Activated CD8-positive, alpha-beta memory T cell treated with anti-CD3 and anti-CD28 coated beads for 24 hours (primary cell): ENCODE measurements at regions not wholly inside any gene's neighbourhood (a gene's known extent, or its start where the extent isn't known, plus 50 kb on each side); places are given as distances from the start of the nearest gene placed in this dataset.
"Not testable (repeated sequence)": the region's sequence is repeated elsewhere in the genome, so short reads cannot be mapped to it uniquely, and the experiment has no call there.

Source experiments
- DNase-seq: peaks from one replicate; pipeline ENCODE4 v3.0.0-alpha.2; 2020

- no peak for DNase-seq
These were observed 178.6 kb downstream of the RPS24 start for GRCh38 chr10:78212060-78212785.

GRCh38 chr10:78212786-78213175 lies 179.1 kb downstream of the RPS24 start:
- DNase-seq, result no peak

GRCh38 chr10:78214955-78215354 lies 181.3 kb downstream of the RPS24 start:
- DNase-seq, result no peak

- DNase-seq, result no peak
These were observed 182.0 kb downstream of the RPS24 start for GRCh38 chr10:78215645-78216044.

- DNase-seq, result no peak
These were observed 183.7 kb downstream of the RPS24 start for GRCh38 chr10:78217336-78217735.

- DNase-seq, result no peak
These were observed 185.3 kb downstream of the RPS24 start for GRCh38 chr10:78218798-78219490.

- not testable (repeated sequence) for DNase-seq
These were observed 185.9 kb downstream of the RPS24 start for GRCh38 chr10:78219568-78219967.

GRCh38 chr10:78220781-78221180 lies 187.1 kb downstream of the RPS24 start:
- no peak for DNase-seq

GRCh38 chr10:78222096-78222790 lies 188.6 kb downstream of the RPS24 start:
- DNase-seq, result no peak

GRCh38 chr10:78223088-78223487 lies 189.4 kb downstream of the RPS24 start:
- DNase-seq, result no peak

GRCh38 chr10:78224602-78225001 lies 190.9 kb downstream of the RPS24 start:
- no peak for DNase-seq

GRCh38 chr10:78225594-78225993 lies 191.9 kb downstream of the RPS24 start:
- no peak for DNase-seq

- no peak for DNase-seq
These were observed 195.8 kb downstream of the RPS24 start for GRCh38 chr10:78229489-78229888.

- DNase-seq, result no peak
These were observed 196.4 kb downstream of the RPS24 start for GRCh38 chr10:78229950-78230675.

GRCh38 chr10:78231327-78231726 lies 197.7 kb downstream of the RPS24 start:
- no peak for DNase-seq

GRCh38 chr10:78231939-78232338 lies 198.3 kb downstream of the RPS24 start:
- no peak for DNase-seq

- no peak for DNase-seq
These were observed 202.9 kb downstream of the RPS24 start for GRCh38 chr10:78236416-78237015.

- not testable (repeated sequence) for DNase-seq
These were observed 204.3 kb downstream of the RPS24 start for GRCh38 chr10:78237951-78238350.

- no peak for DNase-seq
These were observed 213.6 kb downstream of the RPS24 start for GRCh38 chr10:78247266-78247665.

- DNase-seq, result no peak
These were observed 214.2 kb downstream of the RPS24 start for GRCh38 chr10:78247821-78248220.

- DNase-seq, result no peak
These were observed 215.2 kb downstream of the RPS24 start for GRCh38 chr10:78248651-78249464.

GRCh38 chr10:78249690-78250089 lies 216.0 kb downstream of the RPS24 start:
- DNase-seq, result no peak
